ENCODE measurements at regions not wholly inside any gene's neighbourhood (a gene's known extent, or its start where the extent isn't known, plus 50 kb on each side); places are given as distances from the start of the nearest gene placed in this dataset.

DNA sequence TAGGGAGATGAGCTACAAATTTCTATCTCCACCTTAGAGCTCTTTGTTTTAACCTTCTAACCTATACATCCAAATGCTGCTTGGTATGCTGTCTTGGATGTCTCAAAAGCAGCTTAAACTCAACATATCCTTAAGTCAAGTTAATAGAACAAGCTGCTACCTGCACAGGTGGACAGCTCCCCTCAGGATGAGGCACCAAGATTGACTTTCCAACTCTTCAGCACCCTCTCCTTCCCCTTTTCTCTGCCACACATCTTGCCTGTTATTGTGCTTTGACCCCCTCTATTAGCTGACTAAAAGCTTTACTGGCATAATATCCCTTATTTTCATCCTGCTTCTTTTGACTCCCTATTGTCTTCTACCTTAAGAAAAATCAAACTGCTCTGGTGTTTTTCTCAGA is 448.1 kb upstream of the MEX3C start:
- no peak overlapping the region for H3K4me3 ChIP-seq (ENCODE audit: low read length)
- H3K9ac ChIP-seq (ENCODE audit: low read length): no peak overlapping the region
- TF ChIP-seq EZH2 (optimal IDR thresholded peaks at IDR 0.05; ENCODE audit: low read depth, low read length): no peak
- TF ChIP-seq, protein P1, sequence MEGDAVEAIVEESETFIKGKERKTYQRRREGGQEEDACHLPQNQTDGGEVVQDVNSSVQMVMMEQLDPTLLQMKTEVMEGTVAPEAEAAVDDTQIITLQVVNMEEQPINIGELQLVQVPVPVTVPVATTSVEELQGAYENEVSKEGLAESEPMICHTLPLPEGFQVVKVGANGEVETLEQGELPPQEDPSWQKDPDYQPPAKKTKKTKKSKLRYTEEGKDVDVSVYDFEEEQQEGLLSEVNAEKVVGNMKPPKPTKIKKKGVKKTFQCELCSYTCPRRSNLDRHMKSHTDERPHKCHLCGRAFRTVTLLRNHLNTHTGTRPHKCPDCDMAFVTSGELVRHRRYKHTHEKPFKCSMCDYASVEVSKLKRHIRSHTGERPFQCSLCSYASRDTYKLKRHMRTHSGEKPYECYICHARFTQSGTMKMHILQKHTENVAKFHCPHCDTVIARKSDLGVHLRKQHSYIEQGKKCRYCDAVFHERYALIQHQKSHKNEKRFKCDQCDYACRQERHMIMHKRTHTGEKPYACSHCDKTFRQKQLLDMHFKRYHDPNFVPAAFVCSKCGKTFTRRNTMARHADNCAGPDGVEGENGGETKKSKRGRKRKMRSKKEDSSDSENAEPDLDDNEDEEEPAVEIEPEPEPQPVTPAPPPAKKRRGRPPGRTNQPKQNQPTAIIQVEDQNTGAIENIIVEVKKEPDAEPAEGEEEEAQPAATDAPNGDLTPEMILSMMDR (IDR thresholded peaks at IDR 0.05; ENCODE audit: low read length): no peak
- no peak for TF ChIP-seq EZH2phosphoT487 (IDR thresholded peaks at IDR 0.05; ENCODE audit: low read length)
- H3K79me2 ChIP-seq (ENCODE audit: low read length): no peaks in the 10 kb centered on the region
- no peaks in the 10 kb centered on the region for H3F3A ChIP-seq (ENCODE audit: insufficient read depth, low read length)
- H4K20me1 ChIP-seq (ENCODE audit: insufficient read depth, low read length): no peaks in the 10 kb centered on the region
- no peaks in the 10 kb centered on the region for H3K27me3 ChIP-seq (replicated peaks; ENCODE audit: insufficient read depth, low read length)
- H3K9me2 ChIP-seq (replicated peaks; ENCODE audit: insufficient read depth, low read length): no peaks in the 10 kb centered on the region
- H3K27ac ChIP-seq (ENCODE audit: low read length): no peak overlapping the region
- H3K4me2 ChIP-seq (ENCODE audit: low read depth, low read length): no peak overlapping the region
- no peaks in the 10 kb centered on the region for H3K9me3 ChIP-seq (replicated peaks; ENCODE audit: insufficient read depth, low read length)
- H3K4me1 ChIP-seq (ENCODE audit: low read length): no peaks in the 10 kb centered on the region
- DNase-seq: no peak
- no peak overlapping the region for H2AFZ ChIP-seq (ENCODE audit: low read length)
- no peaks in the 10 kb centered on the region for H3K36me3 ChIP-seq (replicated peaks; ENCODE audit: insufficient read depth, low read length)

DNA sequence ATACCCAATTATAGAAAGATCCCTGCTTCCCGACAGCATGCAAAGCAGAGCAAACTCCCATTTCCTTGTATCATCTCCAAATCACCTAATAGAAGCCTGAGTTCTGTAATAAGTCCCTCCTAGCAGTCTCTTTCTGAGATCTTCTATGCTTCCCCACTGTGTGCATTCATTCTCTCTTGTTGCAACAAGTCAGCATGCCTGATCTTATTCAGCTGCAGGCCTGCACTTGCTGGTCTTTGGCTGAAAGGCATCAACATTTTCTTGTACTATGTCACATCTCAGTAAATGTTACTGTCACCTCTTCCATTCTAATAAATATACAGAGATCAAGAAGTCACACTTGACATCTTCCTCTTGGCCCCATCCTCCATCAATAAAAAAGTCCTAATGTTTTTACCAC is 449.9 kb upstream of the MEX3C start:
- TF ChIP-seq, protein P1 (IDR thresholded peaks at IDR 0.05; ENCODE audit: low read length): no peak
- TF ChIP-seq EZH2 (optimal IDR thresholded peaks at IDR 0.05; ENCODE audit: low read depth, low read length): no peak
- TF ChIP-seq EZH2phosphoT487 (IDR thresholded peaks at IDR 0.05; ENCODE audit: low read length): no peak
- H2AFZ ChIP-seq (ENCODE audit: low read length): no peak overlapping the region

DNA sequence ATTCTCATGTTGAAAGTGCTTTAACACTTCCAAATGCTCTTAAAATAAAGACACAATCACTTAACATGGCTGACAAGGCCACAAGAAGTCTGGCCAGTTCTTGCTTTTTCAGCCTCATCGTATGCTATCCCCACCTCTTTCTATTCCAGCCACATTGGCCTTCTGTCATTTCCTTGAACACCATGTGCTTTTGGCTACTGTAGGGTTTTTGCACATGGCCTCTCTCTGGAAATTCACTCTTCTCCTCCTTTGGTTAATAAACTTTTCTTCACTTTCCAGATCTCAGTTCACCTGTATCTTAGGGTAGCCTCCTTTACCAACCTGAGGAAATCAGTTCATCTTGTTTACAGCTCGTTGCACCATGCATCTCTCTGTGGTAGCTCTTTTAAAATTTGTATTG is 450.5 kb upstream of the MEX3C start:
- H3F3A ChIP-seq (ENCODE audit: insufficient read depth, low read length): no peaks in the 10 kb centered on the region
- H3K27me3 ChIP-seq (replicated peaks; ENCODE audit: insufficient read depth, low read length): no peaks in the 10 kb centered on the region
- no peaks in the 10 kb centered on the region for H3K4me1 ChIP-seq (ENCODE audit: low read length)
- DNase-seq: no peak
- H3K79me2 ChIP-seq (ENCODE audit: low read length): no peaks in the 10 kb centered on the region
- H3K27ac ChIP-seq (ENCODE audit: low read length): no peak overlapping the region
- no peaks in the 10 kb centered on the region for H3K36me3 ChIP-seq (replicated peaks; ENCODE audit: insufficient read depth, low read length)
- no peaks in the 10 kb centered on the region for H3K9me2 ChIP-seq (replicated peaks; ENCODE audit: insufficient read depth, low read length)
- H3K4me2 ChIP-seq (ENCODE audit: low read depth, low read length): no peak overlapping the region
- no peaks in the 10 kb centered on the region for H4K20me1 ChIP-seq (ENCODE audit: insufficient read depth, low read length)
- H3K9ac ChIP-seq (ENCODE audit: low read length): no peak overlapping the region
- H3K4me3 ChIP-seq (ENCODE audit: low read length): no peak overlapping the region
- no peaks in the 10 kb centered on the region for H3K9me3 ChIP-seq (replicated peaks; ENCODE audit: insufficient read depth, low read length)
- TF ChIP-seq EZH2 (optimal IDR thresholded peaks at IDR 0.05; ENCODE audit: low read depth, low read length): no peak
- TF ChIP-seq, protein P1 (IDR thresholded peaks at IDR 0.05; ENCODE audit: low read length): no peak
- no peak for TF ChIP-seq EZH2phosphoT487 (IDR thresholded peaks at IDR 0.05; ENCODE audit: low read length)
- H2AFZ ChIP-seq (ENCODE audit: low read length): no peak overlapping the region

More for the DNA sequence above, 449.9 kb upstream of the MEX3C start:
- Histone ChIP-seq H3K79me2 (ENCODE audit: low read length) (no peaks in the 10 kb centered on the region), H3K4me2 (ENCODE audit: low read depth, low read length) (no peak overlapping the region), H3K27ac (ENCODE audit: low read length) (no peak overlapping the region), H3K9ac (ENCODE audit: low read length) (no peak overlapping the region), H3K27me3 (replicated peaks; ENCODE audit: insufficient read depth, low read length) (no peaks in the 10 kb centered on the region), H3K36me3 (replicated peaks; ENCODE audit: insufficient read depth, low read length) (no peaks in the 10 kb centered on the region), H4K20me1 (ENCODE audit: insufficient read depth, low read length) (no peaks in the 10 kb centered on the region), H3K9me3 (replicated peaks; ENCODE audit: insufficient read depth, low read length) (no peaks in the 10 kb centered on the region), H3K4me3 (ENCODE audit: low read length) (no peak overlapping the region), H3K4me1 (ENCODE audit: low read length) (no peaks in the 10 kb centered on the region), H3F3A (ENCODE audit: insufficient read depth, low read length) (no peaks in the 10 kb centered on the region), H3K9me2 (replicated peaks; ENCODE audit: insufficient read depth, low read length) (no peaks in the 10 kb centered on the region)
- DNase-seq: no peak
